HL-60 (cell line): ENCODE measurements at regions not wholly inside any gene's neighbourhood (a gene's known extent, or its start where the extent isn't known, plus 50 kb on each side); places are given as distances from the start of the nearest gene placed in this dataset.

Experiments
- DNase-seq, 2 experiments: peaks; one replicate each; pipeline ENCODE4 v3.0.0-alpha.2; 2010 to 2020; ENCODE audit warnings: low read depth in 1 of 2, low spot score in 1 of 2
- H3K27ac ChIP-seq: fragments of 250-450 bp; sonication (Bioruptor Pico); replicated peaks from 2 replicates; pipeline ENCODE4 v1.5.1; 2020; ENCODE audit warnings: mild to moderate bottlenecking, moderate library complexity
- H3K27me3 ChIP-seq: fragments of 250-450 bp; sonication (Bioruptor Pico); 2 replicates; pipeline ENCODE4 v1.5.1; 2021; ENCODE audit warnings: mild to moderate bottlenecking, moderate library complexity; ENCODE audit not compliant: insufficient read depth, poor library complexity, severe bottlenecking
- H3K4me3 ChIP-seq: replicated peaks from 2 replicates; pipeline ENCODE4 v1.5.1; 2011; ENCODE audit warnings: mild to moderate bottlenecking, control low read depth, low read length; ENCODE audit not compliant: insufficient read depth
- GABPA ChIP-seq: IDR thresholded peaks from 2 replicates; pipeline ENCODE4 v1.6.1; 2012; ENCODE audit warnings: low read depth
- POLR2AphosphoS5 ChIP-seq: IDR thresholded peaks from 2 replicates; pipeline ENCODE4 v1.6.1; 2012; ENCODE audit warnings: low read depth
- SPI1 ChIP-seq: IDR thresholded peaks from 2 replicates; pipeline ENCODE4 v1.6.1; 2012; ENCODE audit warnings: low read depth, mild to moderate bottlenecking, borderline replicate concordance
- TF ChIP-seq, protein P1 (sequence below): IDR thresholded peaks from one replicate; pipeline ENCODE4 v1.5.1; 2011; ENCODE audit warnings: low read length, control low read depth, inconsistent platforms; ENCODE audit not compliant: insufficient read depth
- TF ChIP-seq, protein P2 (sequence below): IDR thresholded peaks from 2 replicates; pipeline ENCODE4 v1.6.1; 2012; ENCODE audit warnings: low read depth; ENCODE audit not compliant: insufficient replicate concordance

DNA sequence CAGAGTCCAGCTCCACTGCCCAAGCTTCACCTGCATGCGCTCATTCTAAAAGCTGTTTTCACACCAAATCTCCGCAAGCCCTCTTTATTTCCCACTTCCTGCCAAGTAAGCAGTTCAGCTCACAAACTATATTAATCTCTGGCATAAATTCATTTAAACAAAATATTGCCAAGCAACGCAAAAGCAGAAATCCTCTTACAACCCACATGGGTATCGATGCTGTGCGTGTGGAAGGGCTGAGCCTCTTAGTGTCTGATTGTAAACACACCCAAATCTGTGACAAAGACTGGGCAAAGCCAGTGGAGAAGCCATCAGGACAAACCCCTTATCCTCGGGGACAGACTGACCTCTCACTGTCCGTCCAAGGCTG lies 124.3 kb upstream of the ATP2B2 start:
- no peak overlapping the region for H3K4me3 ChIP-seq
- no peak overlapping the region for H3K27ac ChIP-seq
- no peak for DNase-seq
- TF ChIP-seq POLR2AphosphoS5 (no peak), GABPA (no peak), SPI1 (no peak)
- TF ChIP-seq, protein P1, sequence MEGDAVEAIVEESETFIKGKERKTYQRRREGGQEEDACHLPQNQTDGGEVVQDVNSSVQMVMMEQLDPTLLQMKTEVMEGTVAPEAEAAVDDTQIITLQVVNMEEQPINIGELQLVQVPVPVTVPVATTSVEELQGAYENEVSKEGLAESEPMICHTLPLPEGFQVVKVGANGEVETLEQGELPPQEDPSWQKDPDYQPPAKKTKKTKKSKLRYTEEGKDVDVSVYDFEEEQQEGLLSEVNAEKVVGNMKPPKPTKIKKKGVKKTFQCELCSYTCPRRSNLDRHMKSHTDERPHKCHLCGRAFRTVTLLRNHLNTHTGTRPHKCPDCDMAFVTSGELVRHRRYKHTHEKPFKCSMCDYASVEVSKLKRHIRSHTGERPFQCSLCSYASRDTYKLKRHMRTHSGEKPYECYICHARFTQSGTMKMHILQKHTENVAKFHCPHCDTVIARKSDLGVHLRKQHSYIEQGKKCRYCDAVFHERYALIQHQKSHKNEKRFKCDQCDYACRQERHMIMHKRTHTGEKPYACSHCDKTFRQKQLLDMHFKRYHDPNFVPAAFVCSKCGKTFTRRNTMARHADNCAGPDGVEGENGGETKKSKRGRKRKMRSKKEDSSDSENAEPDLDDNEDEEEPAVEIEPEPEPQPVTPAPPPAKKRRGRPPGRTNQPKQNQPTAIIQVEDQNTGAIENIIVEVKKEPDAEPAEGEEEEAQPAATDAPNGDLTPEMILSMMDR: no peak
- TF ChIP-seq, protein P2, sequence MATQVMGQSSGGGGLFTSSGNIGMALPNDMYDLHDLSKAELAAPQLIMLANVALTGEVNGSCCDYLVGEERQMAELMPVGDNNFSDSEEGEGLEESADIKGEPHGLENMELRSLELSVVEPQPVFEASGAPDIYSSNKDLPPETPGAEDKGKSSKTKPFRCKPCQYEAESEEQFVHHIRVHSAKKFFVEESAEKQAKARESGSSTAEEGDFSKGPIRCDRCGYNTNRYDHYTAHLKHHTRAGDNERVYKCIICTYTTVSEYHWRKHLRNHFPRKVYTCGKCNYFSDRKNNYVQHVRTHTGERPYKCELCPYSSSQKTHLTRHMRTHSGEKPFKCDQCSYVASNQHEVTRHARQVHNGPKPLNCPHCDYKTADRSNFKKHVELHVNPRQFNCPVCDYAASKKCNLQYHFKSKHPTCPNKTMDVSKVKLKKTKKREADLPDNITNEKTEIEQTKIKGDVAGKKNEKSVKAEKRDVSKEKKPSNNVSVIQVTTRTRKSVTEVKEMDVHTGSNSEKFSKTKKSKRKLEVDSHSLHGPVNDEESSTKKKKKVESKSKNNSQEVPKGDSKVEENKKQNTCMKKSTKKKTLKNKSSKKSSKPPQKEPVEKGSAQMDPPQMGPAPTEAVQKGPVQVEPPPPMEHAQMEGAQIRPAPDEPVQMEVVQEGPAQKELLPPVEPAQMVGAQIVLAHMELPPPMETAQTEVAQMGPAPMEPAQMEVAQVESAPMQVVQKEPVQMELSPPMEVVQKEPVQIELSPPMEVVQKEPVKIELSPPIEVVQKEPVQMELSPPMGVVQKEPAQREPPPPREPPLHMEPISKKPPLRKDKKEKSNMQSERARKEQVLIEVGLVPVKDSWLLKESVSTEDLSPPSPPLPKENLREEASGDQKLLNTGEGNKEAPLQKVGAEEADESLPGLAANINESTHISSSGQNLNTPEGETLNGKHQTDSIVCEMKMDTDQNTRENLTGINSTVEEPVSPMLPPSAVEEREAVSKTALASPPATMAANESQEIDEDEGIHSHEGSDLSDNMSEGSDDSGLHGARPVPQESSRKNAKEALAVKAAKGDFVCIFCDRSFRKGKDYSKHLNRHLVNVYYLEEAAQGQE: no peak
- no peaks in the 10 kb centered on the region for H3K27me3 ChIP-seq

DNA sequence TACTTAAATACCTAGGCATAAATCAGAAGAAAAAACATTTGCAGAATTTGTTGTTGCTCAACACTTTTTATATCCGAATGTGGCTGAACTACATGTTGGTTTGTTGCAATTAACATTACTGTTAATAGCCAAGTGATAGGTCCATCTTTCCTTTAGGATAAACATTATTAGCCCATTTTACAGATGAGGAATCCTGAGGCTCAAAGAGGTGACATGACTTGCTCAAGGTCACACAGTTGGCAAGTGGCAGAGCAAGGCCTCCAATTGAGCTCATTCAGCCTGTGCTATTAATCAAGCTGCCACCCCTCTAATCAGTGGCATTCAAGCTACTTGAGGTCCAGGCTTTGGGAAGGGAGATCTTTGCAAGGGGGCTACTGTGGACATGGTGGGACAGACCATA lies 125.8 kb upstream of the ATP2B2 start:
- no peaks in the 10 kb centered on the region for H3K27me3 ChIP-seq
- TF ChIP-seq SPI1: no peak
- TF ChIP-seq GABPA: no peak
- TF ChIP-seq, protein P1: no peak
- TF ChIP-seq POLR2AphosphoS5: no peak
- TF ChIP-seq, protein P2: no peak
- H3K27ac ChIP-seq: no peak overlapping the region
- H3K4me3 ChIP-seq: no peak overlapping the region
- no peak for DNase-seq

DNA sequence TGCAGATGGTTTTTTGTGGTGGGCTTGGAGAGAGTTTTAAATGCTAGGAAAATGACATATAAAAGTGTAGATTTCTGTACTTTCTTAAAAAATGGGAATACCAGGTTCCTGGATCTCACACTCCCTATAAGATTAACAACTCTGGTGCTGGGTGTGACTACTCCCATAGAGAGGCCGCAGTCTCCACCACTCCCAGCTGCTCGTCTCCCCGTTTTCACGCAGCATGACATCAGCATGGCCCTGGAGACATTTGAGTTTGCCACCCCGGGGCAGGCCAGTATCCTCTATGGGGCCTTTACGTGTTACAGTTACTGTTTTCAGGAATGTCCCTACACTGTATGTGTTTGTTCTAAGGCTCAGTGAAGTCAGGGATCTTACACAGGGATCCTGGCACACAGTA lies 126.7 kb upstream of the ATP2B2 start:
- TF ChIP-seq, protein P2: no peak
- TF ChIP-seq GABPA: no peak
- TF ChIP-seq, protein P1: no peak
- TF ChIP-seq POLR2AphosphoS5: no peak
- TF ChIP-seq SPI1: no peak
- Histone ChIP-seq H3K4me3 (no peak overlapping the region), H3K27ac (no peak overlapping the region), H3K27me3 (no peaks in the 10 kb centered on the region)
- DNase-seq: no peak
